Neural progenitor cell (in vitro differentiated cells): ENCODE measurements at regions not wholly inside any gene's neighbourhood (a gene's known extent, or its start where the extent isn't known, plus 50 kb on each side); places are given as distances from the start of the nearest gene placed in this dataset.

Source experiments
- CTCF ChIP-seq: fragments of 200-600 bp; sonication (generic); IDR thresholded peaks from 2 replicates; pipeline ENCODE4 v1.5.1; 2017; ENCODE audit warnings: antibody characterized with exemption, mild to moderate bottlenecking
- EZH2 ChIP-seq: fragments of 200-600 bp; sonication (generic); IDR thresholded peaks from 2 replicates; pipeline ENCODE4 v1.6.1; 2017; ENCODE audit warnings: antibody characterized with exemption, mild to moderate bottlenecking, moderate library complexity
- EZH2phosphoT487 ChIP-seq: fragments of 200-600 bp; sonication (generic); IDR thresholded peaks from 2 replicates; pipeline ENCODE4 v1.6.1; 2017; ENCODE audit warnings: antibody characterized with exemption

- no peak for TF ChIP-seq EZH2
- no peak for TF ChIP-seq CTCF
- no peak for TF ChIP-seq EZH2phosphoT487
Observed at GRCh38 chr13:44086389-44086788, 206.7 kb downstream of the LACC1 start.
